ENCODE measurements at regions not wholly inside any gene's neighbourhood (a gene's known extent, or its start where the extent isn't known, plus 50 kb on each side); places are given as distances from the start of the nearest gene placed in this dataset.
A peak's percentile ranks its signal among the peaks of the same experiment; 100 is the strongest.

- DNase-seq (ENCODE audit: low spot score in 2 of 2) (no peak), FAIRE-seq (no peak)
These were observed 165.0 kb downstream of the ICE1 start for GRCh38 chr5:5587474-5587873.

GRCh38 chr5:5586721-5587120 lies 164.2 kb downstream of the ICE1 start:
- no peak for FAIRE-seq
- no peak for DNase-seq (ENCODE audit: low spot score in 2 of 2)

GRCh38 chr5:5585751-5586341 lies 163.4 kb downstream of the ICE1 start:
- no peak for FAIRE-seq
- no peak for DNase-seq (ENCODE audit: low spot score in 2 of 2)

- no peak for DNase-seq (ENCODE audit: low spot score in 2 of 2)
- FAIRE-seq = no peak
These were observed 162.3 kb downstream of the ICE1 start for GRCh38 chr5:5584751-5585150.

- FAIRE-seq = no peak
- DNase-seq (ENCODE audit: low spot score in 2 of 2) = no peak
These were observed 161.8 kb downstream of the ICE1 start for GRCh38 chr5:5584236-5584745.

GRCh38 chr5:5583832-5584231 lies 161.4 kb downstream of the ICE1 start:
- DNase-seq (ENCODE audit: low spot score in 2 of 2) = no peak
- FAIRE-seq = no peak

GRCh38 chr5:5583023-5583765 lies 160.7 kb downstream of the ICE1 start:
- DNase-seq (ENCODE audit: low spot score in 2 of 2) = no peak
- no peak for FAIRE-seq

- no peak for DNase-seq (ENCODE audit: low spot score in 2 of 2)
- no peak for FAIRE-seq
These were observed 158.6 kb downstream of the ICE1 start for GRCh38 chr5:5581080-5581479.

- FAIRE-seq (no peak), DNase-seq (ENCODE audit: low spot score in 2 of 2) (no peak)
These were observed 154.3 kb downstream of the ICE1 start for GRCh38 chr5:5576744-5577143.

- no peak for FAIRE-seq
- no peak for DNase-seq (ENCODE audit: low spot score in 2 of 2)
These were observed 153.0 kb downstream of the ICE1 start for GRCh38 chr5:5575461-5575860.

GRCh38 chr5:5573798-5574380 lies 151.4 kb downstream of the ICE1 start:
- DNase-seq (ENCODE audit: low spot score in 2 of 2) (no peak), FAIRE-seq (no peak)

GRCh38 chr5:5572976-5573797 lies 150.7 kb downstream of the ICE1 start:
- no peak for DNase-seq (ENCODE audit: low spot score in 2 of 2)
- no peak for FAIRE-seq

GRCh38 chr5:5572010-5572865 lies 149.8 kb downstream of the ICE1 start:
- FAIRE-seq (no peak), DNase-seq (ENCODE audit: low spot score in 2 of 2) (peak in 1 of 2 donors; percentile 40)

- FAIRE-seq = no peak
- no peak for DNase-seq (ENCODE audit: low spot score in 2 of 2)
These were observed 148.2 kb downstream of the ICE1 start for GRCh38 chr5:5570646-5571045.

- FAIRE-seq (no peak), DNase-seq (ENCODE audit: low spot score in 2 of 2) (no peak)
These were observed 142.4 kb downstream of the ICE1 start for GRCh38 chr5:5564898-5565297.

GRCh38 chr5:5560016-5560415 lies 137.5 kb downstream of the ICE1 start:
- FAIRE-seq (no peak), DNase-seq (ENCODE audit: low spot score in 2 of 2) (no peak)

- DNase-seq (ENCODE audit: low spot score in 2 of 2) (no peak), FAIRE-seq (no peak)
These were observed 136.4 kb downstream of the ICE1 start for GRCh38 chr5:5558638-5559527.

GRCh38 chr5:5558102-5558501 lies 135.6 kb downstream of the ICE1 start:
- no peak for FAIRE-seq
- no peak for DNase-seq (ENCODE audit: low spot score in 2 of 2)

- no peak for FAIRE-seq
- no peak for DNase-seq (ENCODE audit: low spot score in 2 of 2)
These were observed 129.0 kb downstream of the ICE1 start for GRCh38 chr5:5551499-5551898.

Data from frontal cortex (tissue), 3 donors.